BE2C (cell line): ENCODE measurements at regions not wholly inside any gene's neighbourhood (a gene's known extent, or its start where the extent isn't known, plus 50 kb on each side); places are given as distances from the start of the nearest gene placed in this dataset.

Experiments
- DNase-seq: peaks from one replicate; pipeline ENCODE4 v3.0.0-alpha.2; 2020
- H3K27me3 ChIP-seq: fragments of 250-450 bp; sonication (Bioruptor Pico); 2 replicates; pipeline ENCODE4 v1.5.1; 2020; ENCODE audit warnings: mild to moderate bottlenecking
- H3K36me3 ChIP-seq: fragments of 250-450 bp; sonication (Bioruptor Pico); 2 replicates; pipeline ENCODE4 v1.5.1; 2020; ENCODE audit warnings: mild to moderate bottlenecking
- H3K4me1 ChIP-seq: fragments of 250-450 bp; sonication (Bioruptor Pico); 2 replicates; pipeline ENCODE4 v1.5.1; 2020
- H3K4me3 ChIP-seq: 2 replicates; pipeline ENCODE4 v1.5.1; 2011; ENCODE audit warnings: low read depth, low read length
- H3K9me3 ChIP-seq: fragments of 250-450 bp; sonication (Bioruptor Pico); 2 replicates; pipeline ENCODE4 v1.5.1; 2020
- CTCF ChIP-seq: IDR thresholded peaks from 2 replicates; pipeline ENCODE4 v1.5.1; 2012; ENCODE audit warnings: mild to moderate bottlenecking, low read depth, low read length

- DNase-seq, result no peak
- no peaks in the 10 kb centered on the region for H3K9me3 ChIP-seq
- H3K4me3 ChIP-seq, result no peak overlapping the region
- H3K27me3 ChIP-seq, result no peaks in the 10 kb centered on the region
- H3K36me3 ChIP-seq, result no peaks in the 10 kb centered on the region
- H3K4me1 ChIP-seq, result no peaks in the 10 kb centered on the region
- TF ChIP-seq CTCF, result no peak
These were observed 419.9 kb downstream of the NR2F2 start for GRCh38 chr15:96750361-96750760.

- Histone ChIP-seq H3K36me3 (no peaks in the 10 kb centered on the region), H3K9me3 (no peaks in the 10 kb centered on the region), H3K27me3 (no peaks in the 10 kb centered on the region), H3K4me3 (no peak overlapping the region), H3K4me1 (no peaks in the 10 kb centered on the region)
- no peak for DNase-seq
- TF ChIP-seq CTCF, result no peak
These were observed 425.6 kb downstream of the NR2F2 start for GRCh38 chr15:96756146-96756545.

- H3K9me3 ChIP-seq, result no peaks in the 10 kb centered on the region
- no peaks in the 10 kb centered on the region for H3K4me1 ChIP-seq
- H3K4me3 ChIP-seq, result no peak overlapping the region
- no peak for TF ChIP-seq CTCF
- no peaks in the 10 kb centered on the region for H3K27me3 ChIP-seq
- H3K36me3 ChIP-seq, result no peaks in the 10 kb centered on the region
- DNase-seq, result no peak
These were observed 426.2 kb downstream of the NR2F2 start for GRCh38 chr15:96756656-96757055.

GRCh38 chr15:96762566-96762965 lies 432.1 kb downstream of the NR2F2 start:
- Histone ChIP-seq H3K4me1 (no peaks in the 10 kb centered on the region), H3K4me3 (no peak overlapping the region), H3K36me3 (no peaks in the 10 kb centered on the region), H3K9me3 (no peaks in the 10 kb centered on the region), H3K27me3 (no peaks in the 10 kb centered on the region)
- no peak for DNase-seq
- TF ChIP-seq CTCF, result no peak

- TF ChIP-seq CTCF, result no peak
- Histone ChIP-seq H3K9me3 (no peaks in the 10 kb centered on the region), H3K4me3 (no peak overlapping the region), H3K4me1 (no peaks in the 10 kb centered on the region), H3K27me3 (no peaks in the 10 kb centered on the region), H3K36me3 (no peaks in the 10 kb centered on the region)
- DNase-seq, result no peak
These were observed 434.0 kb downstream of the NR2F2 start for GRCh38 chr15:96764501-96764900.

GRCh38 chr15:96764946-96765345 lies 434.4 kb downstream of the NR2F2 start:
- no peak for DNase-seq
- H3K4me3 ChIP-seq, result no peak overlapping the region
- no peaks in the 10 kb centered on the region for H3K27me3 ChIP-seq
- TF ChIP-seq CTCF, result no peak
- H3K4me1 ChIP-seq, result no peaks in the 10 kb centered on the region
- no peaks in the 10 kb centered on the region for H3K36me3 ChIP-seq
- no peaks in the 10 kb centered on the region for H3K9me3 ChIP-seq
